HG03460 (cell line): ENCODE measurements at regions not wholly inside any gene's neighbourhood (a gene's known extent, or its start where the extent isn't known, plus 50 kb on each side); places are given as distances from the start of the nearest gene placed in this dataset.

Experiments
- ATAC-seq: cut with Tn5 transposase; IDR thresholded peaks from one replicate; pipeline ENCODE4 v1.9.1; 2021; ENCODE audit not compliant: unreplicated experiment

GRCh38 chr20:40452758-40453157, 236.3 kb downstream of the MAFB start:
- no peak for ATAC-seq

- ATAC-seq: no peak
These were observed 237.5 kb downstream of the MAFB start for GRCh38 chr20:40451552-40451951.

- no peak for ATAC-seq
These were observed 238.9 kb downstream of the MAFB start for GRCh38 chr20:40449974-40450616.

GRCh38 chr20:40449144-40449690, 239.8 kb downstream of the MAFB start:
- no peak for ATAC-seq

GRCh38 chr20:40446888-40447287, 242.1 kb downstream of the MAFB start:
- no peak for ATAC-seq

- no peak for ATAC-seq
These were observed 244.5 kb downstream of the MAFB start for GRCh38 chr20:40444516-40444915.

- no peak for ATAC-seq
These were observed 245.3 kb downstream of the MAFB start for GRCh38 chr20:40443753-40444152.

GRCh38 chr20:40442181-40442963, 246.7 kb downstream of the MAFB start:
- no peak for ATAC-seq

- no peak for ATAC-seq
These were observed 247.3 kb downstream of the MAFB start for GRCh38 chr20:40441771-40442170.

- no peak for ATAC-seq
These were observed 250.7 kb downstream of the MAFB start for GRCh38 chr20:40438161-40438830.

GRCh38 chr20:40436011-40436410, 253.0 kb downstream of the MAFB start:
- ATAC-seq: no peak

GRCh38 chr20:40435146-40435895, 253.7 kb downstream of the MAFB start:
- ATAC-seq: no peak

- ATAC-seq: no peak
These were observed 254.9 kb downstream of the MAFB start for GRCh38 chr20:40434122-40434521.

GRCh38 chr20:40433341-40433861, 255.6 kb downstream of the MAFB start:
- no peak for ATAC-seq

GRCh38 chr20:40431611-40432010, 257.4 kb downstream of the MAFB start:
- no peak for ATAC-seq

GRCh38 chr20:40431112-40431511, 257.9 kb downstream of the MAFB start:
- ATAC-seq: no peak

- ATAC-seq: no peak
These were observed 262.0 kb downstream of the MAFB start for GRCh38 chr20:40427026-40427425.

- ATAC-seq: no peak
These were observed 264.3 kb downstream of the MAFB start for GRCh38 chr20:40424695-40425094.

GRCh38 chr20:40422656-40423055, 266.4 kb downstream of the MAFB start:
- no peak for ATAC-seq

- no peak for ATAC-seq
These were observed 272.8 kb downstream of the MAFB start for GRCh38 chr20:40416274-40416673.
